ENCODE measurements at regions not wholly inside any gene's neighbourhood (a gene's known extent, or its start where the extent isn't known, plus 50 kb on each side); places are given as distances from the start of the nearest gene placed in this dataset.

GRCh38 chr7:46033592-46033991 lies 112.5 kb upstream of the IGFBP3 start:
- no peak for TF ChIP-seq CTCF (IDR thresholded peaks at IDR 0.05; ENCODE audit: control extremely low read depth in 1 of 3, insufficient read depth in 1 of 3, low read depth in 1 of 3, low read length in 3 of 3)
- TF ChIP-seq POLR2A (IDR thresholded peaks at IDR 0.05; ENCODE audit: control extremely low read depth in 1 of 2, low read depth in 2 of 2, low read length in 2 of 2), result no peak
- TF ChIP-seq SP2 (IDR thresholded peaks at IDR 0.05; ENCODE audit: low read length), result no peak
- TF ChIP-seq HDAC6 (IDR thresholded peaks at IDR 0.05; ENCODE audit: low read depth, low read length), result no peak
- TF ChIP-seq EZH2 (IDR thresholded peaks at IDR 0.05; ENCODE audit: low read depth, low read length, severe bottlenecking), result no peak
- no peak for TF ChIP-seq RAD21 (IDR thresholded peaks at IDR 0.05 in 1 of 2, conservative IDR thresholded peaks at IDR 0.05 in 1 of 2; ENCODE audit: low read depth in 2 of 2, low read length in 2 of 2)
- TF ChIP-seq CEBPB (IDR thresholded peaks at IDR 0.05; ENCODE audit: low read depth, low read length), result no peak
- TF ChIP-seq RFX5 (IDR thresholded peaks at IDR 0.05; ENCODE audit: borderline replicate concordance, low read depth, low read length), result no peak
- no peak for TF ChIP-seq SUZ12 (IDR thresholded peaks at IDR 0.05; ENCODE audit: low read length)
- no peak for TF ChIP-seq BRCA1 (IDR thresholded peaks at IDR 0.05; ENCODE audit: low read depth, low read length)
- TF ChIP-seq EP300 (IDR thresholded peaks at IDR 0.05; ENCODE audit: borderline replicate concordance in 1 of 2, low read depth in 2 of 2, low read length in 2 of 2), result no peak
- no peak for TF ChIP-seq ZNF274 (IDR thresholded peaks at IDR 0.05; ENCODE audit: borderline replicate concordance, extremely low read depth, low read length)
- no peak for TF ChIP-seq CREB1 (IDR thresholded peaks at IDR 0.05)

All from H1 (cell line).